Bone marrow (tissue), 2 donors: ENCODE measurements at regions not wholly inside any gene's neighbourhood (a gene's known extent, or its start where the extent isn't known, plus 50 kb on each side); places are given as distances from the start of the nearest gene placed in this dataset.

Source experiments
- DNase-seq, 2 donors: peaks; one replicate each; lab custom pipeline; 2025; lab: John Stamatoyannopoulos, UW

- DNase-seq: no peak
Observed at GRCh38 chr3:81974751-81975150, 213.3 kb upstream of the GBE1 start.

DNA sequence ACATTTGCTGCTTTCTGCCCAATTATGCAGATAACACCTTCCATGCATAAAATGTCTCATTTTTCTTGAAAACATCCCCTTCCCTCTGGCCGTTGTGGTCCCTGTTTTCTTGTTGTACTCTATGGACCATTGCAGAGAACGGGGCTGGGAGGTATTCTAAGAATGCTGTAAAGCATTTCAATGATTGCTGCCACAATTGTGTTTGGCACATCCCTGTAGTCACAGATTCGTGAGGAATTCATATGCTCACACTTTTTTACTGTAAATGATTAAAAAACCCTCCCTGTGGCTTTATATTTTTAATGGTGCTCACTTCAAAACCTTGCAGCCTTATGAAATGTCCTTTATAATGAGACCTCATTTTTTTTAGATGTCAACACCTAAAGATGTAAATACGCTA lies 207.2 kb upstream of the GBE1 start:
- no peak for DNase-seq

DNA sequence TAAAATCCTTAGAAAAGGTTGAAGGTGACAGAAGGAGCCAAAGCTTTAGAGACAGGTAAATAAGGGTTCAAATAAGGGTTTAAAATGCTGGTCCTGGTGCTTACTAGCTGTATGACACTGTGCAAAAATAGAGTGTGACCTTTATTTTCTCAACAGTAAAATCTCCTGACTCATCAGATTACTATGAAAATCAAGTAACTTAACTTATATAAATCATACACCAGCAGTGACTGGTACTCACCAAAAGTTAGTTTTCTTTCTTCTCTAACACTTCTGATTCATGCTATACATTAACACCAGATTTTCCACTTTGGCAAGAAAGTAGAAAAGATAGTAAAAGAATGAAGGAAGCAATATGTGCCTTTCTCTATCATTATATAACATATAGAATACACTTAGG lies 205.9 kb upstream of the GBE1 start:
- DNase-seq: no peak

- no peak for DNase-seq
Observed at GRCh38 chr3:81965696-81966095, 204.3 kb upstream of the GBE1 start.

GRCh38 chr3:81962396-81962795 lies 201.0 kb upstream of the GBE1 start:
- no peak for DNase-seq

DNA sequence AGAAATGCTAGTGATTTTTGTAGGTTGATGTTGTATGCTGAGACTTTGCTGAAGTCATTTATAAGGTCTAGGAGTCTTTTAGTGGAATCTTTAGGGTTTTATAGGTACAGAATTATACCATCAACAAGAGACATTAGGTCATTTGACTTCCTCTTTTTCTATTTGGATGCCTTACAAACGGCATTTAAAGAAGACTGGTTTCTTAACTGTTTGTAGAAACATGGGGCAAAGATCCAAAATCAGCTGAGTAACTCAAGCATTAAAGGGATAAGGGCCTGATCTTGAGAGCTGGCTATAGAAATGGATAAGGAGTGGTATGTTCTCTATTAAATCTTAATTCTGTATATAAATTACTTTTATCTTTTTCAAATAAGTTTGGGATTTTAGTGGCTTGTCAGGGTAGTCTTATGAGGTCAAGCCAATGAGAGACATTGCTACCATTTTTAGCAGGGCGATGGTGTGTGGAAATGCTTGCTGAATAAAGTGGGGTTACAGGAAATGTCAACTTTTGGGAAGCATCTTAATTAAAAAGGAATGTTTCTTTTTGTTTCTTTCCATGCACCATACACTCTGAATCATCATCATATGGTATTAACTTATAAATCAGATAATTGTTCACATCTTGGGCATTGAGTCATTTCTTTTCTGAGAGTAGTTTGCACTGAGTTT lies 197.7 kb upstream of the GBE1 start:
- DNase-seq: no peak

DNA sequence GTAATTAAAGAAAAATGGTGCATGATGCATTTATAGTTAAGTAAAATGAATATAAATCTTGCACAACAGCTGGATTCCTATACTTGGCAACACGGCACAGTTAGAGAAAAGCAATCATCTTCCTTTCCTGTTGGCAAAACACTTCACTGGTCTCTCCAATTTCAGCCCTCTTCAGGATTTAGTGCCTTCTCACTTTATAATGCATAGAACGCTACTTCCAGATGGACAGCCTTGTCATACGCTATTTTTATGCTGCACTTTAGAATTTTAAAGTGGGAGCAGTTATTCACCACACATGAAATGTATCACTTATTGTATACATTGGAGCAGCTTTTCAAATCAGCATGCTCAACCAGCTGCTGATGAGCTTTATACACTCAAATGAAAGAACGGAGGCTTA lies 194.4 kb upstream of the GBE1 start:
- no peak for DNase-seq

GRCh38 chr3:81953111-81953510 lies 191.7 kb upstream of the GBE1 start:
- DNase-seq: no peak

GRCh38 chr3:81952141-81952540 lies 190.7 kb upstream of the GBE1 start:
- DNase-seq: no peak

- DNase-seq: no peak
Observed at GRCh38 chr3:81951636-81952035, 190.2 kb upstream of the GBE1 start.

DNA sequence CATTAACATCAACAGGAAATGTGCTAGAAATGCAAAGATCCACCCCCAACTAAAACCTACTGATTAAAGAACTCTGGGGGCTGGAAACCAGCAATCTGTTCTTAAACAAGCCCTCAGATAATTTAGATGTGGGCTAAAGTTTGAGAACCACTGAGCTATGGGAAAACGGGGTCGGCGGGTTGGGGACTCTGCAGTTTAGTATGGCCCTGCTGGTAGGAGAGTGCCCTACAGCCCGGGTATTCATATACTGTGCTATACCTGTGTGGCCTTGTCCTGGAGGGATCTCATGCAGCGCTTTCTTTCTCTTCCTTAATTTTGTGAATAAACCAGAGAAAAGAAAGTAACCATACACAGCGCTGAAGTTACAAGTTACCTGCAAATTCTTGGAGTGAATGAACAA lies 189.7 kb upstream of the GBE1 start:
- DNase-seq: no peak

DNA sequence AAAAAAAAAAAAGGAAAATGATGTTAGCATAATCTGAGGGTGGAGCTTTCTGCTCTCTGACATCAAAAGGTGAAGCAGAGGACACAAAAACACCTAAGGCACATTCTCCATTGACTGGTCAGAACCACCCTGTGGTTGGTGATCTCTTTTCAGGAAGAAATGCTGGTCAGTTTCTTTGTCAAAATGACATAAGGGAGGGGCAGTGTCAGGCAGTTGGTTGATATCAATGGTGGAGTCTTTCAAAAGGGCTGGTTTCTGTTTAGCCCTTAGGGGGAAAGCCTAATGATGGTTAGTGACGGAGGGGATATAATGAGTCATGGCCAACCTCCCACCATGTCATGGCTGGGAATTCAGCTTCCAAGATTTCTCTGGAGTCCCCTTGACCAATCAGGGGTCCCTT lies 185.9 kb upstream of the GBE1 start:
- no peak for DNase-seq

GRCh38 chr3:81938681-81939080 lies 177.2 kb upstream of the GBE1 start:
- no peak for DNase-seq

GRCh38 chr3:81936817-81937216 lies 175.4 kb upstream of the GBE1 start:
- no peak for DNase-seq

DNA sequence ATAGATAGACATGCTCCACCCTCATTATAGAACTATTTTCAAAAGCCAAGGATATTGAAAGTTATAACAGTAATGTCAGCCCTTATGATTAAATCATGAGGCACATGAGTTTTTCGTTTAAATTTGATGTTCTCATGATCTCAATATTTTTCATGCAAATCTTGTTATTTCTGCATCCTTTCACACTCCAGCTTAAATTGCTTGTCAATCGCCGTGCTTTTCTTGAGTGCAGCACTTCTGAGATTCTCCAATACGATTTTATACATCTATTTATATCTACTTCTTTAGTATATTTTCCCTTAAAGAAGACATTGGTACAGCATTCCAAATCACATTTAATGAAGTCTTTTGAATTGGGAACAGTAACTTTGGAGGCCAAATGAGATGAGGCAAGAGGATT lies 171.2 kb upstream of the GBE1 start:
- DNase-seq: no peak

- DNase-seq: no peak
Observed at GRCh38 chr3:81931265-81932251, 170.1 kb upstream of the GBE1 start.

DNA sequence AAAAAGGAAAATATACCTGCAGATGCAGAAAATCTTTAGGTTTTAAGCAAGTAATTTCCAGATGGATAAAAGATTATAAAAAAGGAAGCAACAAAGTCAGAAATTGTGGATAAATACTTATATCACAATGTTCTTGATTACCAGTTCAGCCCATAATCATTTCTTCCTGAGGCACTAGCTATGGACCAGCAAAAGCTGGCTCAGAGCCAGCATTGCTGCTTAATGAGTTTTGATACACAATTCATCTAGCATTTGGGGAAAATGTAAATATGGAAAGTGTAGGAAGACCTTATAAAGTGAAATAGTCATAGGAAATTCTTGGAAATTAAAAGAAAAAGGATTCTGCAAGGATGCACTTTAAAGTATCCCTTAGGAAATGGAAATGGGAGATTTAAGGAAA lies 168.3 kb upstream of the GBE1 start:
- no peak for DNase-seq

DNA sequence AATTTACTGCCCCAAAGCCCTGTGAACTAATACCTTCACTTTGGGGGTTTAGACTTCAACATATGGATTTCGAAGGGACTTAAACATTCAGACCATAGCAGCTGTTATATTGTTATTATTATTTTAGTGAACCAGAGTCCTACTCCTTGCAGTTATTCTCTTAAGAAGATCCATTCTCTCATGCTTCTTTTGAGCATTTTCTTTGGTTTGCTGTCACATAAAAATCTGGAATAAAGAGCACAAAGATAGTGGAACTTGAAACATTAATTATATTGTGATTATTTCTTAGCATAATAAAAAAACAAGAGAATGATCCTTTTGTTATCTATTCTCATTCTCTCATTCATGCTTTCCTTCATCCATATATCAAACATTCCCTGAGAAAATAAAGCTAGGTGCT lies 166.4 kb upstream of the GBE1 start:
- DNase-seq: no peak

- no peak for DNase-seq
Observed at GRCh38 chr3:81925385-81925784, 163.9 kb upstream of the GBE1 start.

- no peak for DNase-seq
Observed at GRCh38 chr3:81923038-81923437, 161.6 kb upstream of the GBE1 start.

DNA sequence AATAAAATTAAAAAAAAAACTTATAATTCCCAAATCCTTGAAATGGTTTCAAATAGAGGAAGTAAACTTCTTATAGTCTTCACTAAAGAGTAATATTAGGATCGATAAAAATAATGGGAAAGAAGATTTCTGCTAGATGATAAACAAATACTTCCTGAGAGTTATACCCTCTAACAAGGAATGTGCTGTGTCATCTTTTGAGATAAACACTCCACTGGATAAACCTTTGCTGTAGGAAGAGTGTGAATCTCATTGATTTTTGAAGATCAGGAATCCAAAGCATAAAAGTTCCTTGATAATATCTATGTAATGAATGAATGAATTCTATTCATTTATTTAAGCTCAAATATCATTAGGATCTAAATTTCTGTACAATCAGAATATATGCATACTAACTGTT lies 161.0 kb upstream of the GBE1 start:
- DNase-seq: no peak

- DNase-seq: no peak
Observed at GRCh38 chr3:81920816-81921215, 159.4 kb upstream of the GBE1 start.

DNA sequence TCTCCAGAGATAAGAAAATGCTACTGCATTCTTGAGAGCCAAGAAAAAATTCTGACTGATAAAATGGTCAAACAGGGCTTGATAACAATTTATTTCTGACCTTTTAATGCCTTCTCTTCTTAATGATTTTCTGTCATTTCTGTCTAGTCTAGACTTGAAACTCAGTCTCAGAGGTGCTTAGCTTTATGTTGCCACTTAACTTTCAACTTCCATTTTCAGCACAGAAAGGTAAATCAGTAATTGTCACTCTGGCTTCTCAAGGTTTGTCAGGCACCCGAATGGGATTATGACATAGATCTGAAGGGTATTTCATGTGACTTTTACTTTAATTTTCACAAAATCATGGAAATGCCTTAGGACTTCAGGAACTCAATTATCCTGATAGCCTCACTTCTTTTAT lies 155.4 kb upstream of the GBE1 start:
- DNase-seq: no peak
